Uterus (tissue), 2 donors: ENCODE measurements at regions not wholly inside any gene's neighbourhood (a gene's known extent, or its start where the extent isn't known, plus 50 kb on each side); places are given as distances from the start of the nearest gene placed in this dataset.

ENCODE experiments used
- POLR2A ChIP-seq, 2 donors: fragments of 450-650 bp; IDR thresholded peaks; one replicate each; pipeline ENCODE4 v1.6.1; 2016; ENCODE audit warnings: antibody characterized with exemption in 2 of 2, mild to moderate bottlenecking in 1 of 2, moderate library complexity in 1 of 2
- TF ChIP-seq, protein P1 (sequence below), 4 experiments: fragments of 200-600 bp in 2 of 4; fragments of 450-650 bp in 2 of 4; sonication (generic) in 2 of 4; IDR thresholded peaks; one replicate each; pipeline ENCODE4 v1.5.1; 2016 to 2019; ENCODE audit warnings: antibody characterized with exemption in 4 of 4, mild to moderate bottlenecking in 2 of 4, moderate library complexity in 1 of 4

DNA sequence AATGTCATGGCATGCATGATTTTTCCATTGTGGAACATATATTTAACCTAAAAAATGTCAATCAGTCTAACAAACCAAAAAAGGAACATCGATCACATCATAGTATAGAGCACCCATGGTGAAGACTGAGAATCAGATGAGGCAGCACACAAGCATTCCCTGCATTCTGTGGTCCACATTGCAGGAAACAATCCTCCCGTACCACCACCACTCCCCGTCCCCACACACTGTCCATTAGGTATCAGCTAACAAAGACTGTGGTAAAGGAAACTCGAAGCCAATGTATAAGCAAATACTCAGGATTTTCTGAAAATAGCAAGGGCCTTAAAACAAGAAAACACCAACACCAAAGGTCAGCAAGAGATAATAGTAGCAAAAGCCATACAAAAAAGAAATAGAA lies 1104.4 kb upstream of the SEMA6A start:
- TF ChIP-seq, protein P1, sequence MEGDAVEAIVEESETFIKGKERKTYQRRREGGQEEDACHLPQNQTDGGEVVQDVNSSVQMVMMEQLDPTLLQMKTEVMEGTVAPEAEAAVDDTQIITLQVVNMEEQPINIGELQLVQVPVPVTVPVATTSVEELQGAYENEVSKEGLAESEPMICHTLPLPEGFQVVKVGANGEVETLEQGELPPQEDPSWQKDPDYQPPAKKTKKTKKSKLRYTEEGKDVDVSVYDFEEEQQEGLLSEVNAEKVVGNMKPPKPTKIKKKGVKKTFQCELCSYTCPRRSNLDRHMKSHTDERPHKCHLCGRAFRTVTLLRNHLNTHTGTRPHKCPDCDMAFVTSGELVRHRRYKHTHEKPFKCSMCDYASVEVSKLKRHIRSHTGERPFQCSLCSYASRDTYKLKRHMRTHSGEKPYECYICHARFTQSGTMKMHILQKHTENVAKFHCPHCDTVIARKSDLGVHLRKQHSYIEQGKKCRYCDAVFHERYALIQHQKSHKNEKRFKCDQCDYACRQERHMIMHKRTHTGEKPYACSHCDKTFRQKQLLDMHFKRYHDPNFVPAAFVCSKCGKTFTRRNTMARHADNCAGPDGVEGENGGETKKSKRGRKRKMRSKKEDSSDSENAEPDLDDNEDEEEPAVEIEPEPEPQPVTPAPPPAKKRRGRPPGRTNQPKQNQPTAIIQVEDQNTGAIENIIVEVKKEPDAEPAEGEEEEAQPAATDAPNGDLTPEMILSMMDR (IDR thresholded peaks at IDR 0.05), result no peak
- no peak for TF ChIP-seq POLR2A (IDR thresholded peaks at IDR 0.05)
